Stimulated activated CD8-positive, alpha-beta memory T cell treated with anti-CD3 and anti-CD28 coated beads, Interleukin-7, amount 100 ng/mL, for 4 hours (primary cell): ENCODE measurements at regions not wholly inside any gene's neighbourhood (a gene's known extent, or its start where the extent isn't known, plus 50 kb on each side); places are given as distances from the start of the nearest gene placed in this dataset.

ENCODE experiments used
- DNase-seq, 2 donors: peaks; one replicate each; pipeline ENCODE4 v3.0.0-alpha.2; 2020; ENCODE audit warnings: low read depth in 2 of 2

DNA sequence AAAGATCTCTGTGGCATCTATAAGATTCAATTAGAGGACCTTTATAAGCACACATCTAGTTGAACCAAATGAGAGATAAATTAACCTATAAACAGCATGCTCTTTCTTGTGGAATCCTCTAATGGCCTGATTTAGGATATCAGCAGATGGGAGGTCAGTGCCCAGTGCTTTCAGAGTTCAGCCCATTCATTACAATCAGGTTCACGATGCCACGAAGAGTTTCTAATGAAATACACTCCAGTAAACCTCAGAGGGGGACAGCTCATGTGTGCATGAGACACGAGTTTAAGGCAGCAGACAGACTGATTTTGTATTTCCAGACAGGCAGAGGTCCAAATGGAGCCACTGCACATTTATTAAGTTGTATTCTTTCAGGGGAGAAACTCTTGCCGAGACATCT is 544.4 kb upstream of the PKN2 start:
- DNase-seq: no peak

DNA sequence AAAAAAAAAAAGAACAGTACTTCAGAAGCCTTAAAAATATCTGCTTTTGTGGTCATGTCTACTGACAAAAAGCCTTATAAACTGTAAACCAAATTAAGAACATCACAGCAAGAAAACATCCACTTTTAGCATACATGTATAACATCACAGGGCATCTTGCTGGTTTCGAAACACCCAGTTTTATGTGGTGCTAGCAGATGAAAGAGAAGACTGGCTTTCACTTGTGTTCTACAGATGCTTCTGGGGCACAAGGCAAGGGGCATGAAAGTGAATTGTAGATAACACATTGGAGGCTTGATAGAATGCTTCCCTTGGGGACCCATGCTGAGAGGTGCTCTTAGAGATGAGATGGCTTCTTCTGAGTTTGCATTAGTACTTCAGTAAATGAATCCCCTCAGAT is 543.7 kb upstream of the PKN2 start:
- no peak for DNase-seq

DNA sequence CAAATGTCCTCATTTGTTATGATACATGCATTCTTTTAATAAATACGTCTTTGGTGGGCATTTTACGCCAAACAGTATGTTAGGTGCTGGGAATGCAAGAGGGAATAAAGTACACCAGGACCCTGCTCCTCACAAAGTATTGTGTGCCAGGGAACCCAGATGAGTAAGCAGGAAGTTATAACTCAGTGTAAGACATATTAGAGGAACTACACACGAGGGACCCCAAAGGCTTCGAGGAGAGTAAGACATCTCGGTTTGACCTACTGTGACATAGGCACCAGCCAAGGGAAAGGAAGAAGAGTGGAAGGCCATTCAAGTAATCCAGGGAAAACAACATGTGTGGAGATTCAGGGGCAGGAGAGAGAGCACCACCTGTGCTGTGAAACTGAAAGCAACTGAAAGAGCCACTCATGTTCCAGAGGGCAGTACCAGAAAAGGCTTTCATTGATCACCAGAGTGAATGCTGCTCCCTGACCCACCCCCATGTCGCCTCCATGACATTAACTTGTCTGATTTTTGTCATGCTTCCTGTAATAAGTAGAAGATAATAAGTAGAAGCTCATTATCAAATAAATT is 542.5 kb upstream of the PKN2 start:
- DNase-seq: no peak

DNA sequence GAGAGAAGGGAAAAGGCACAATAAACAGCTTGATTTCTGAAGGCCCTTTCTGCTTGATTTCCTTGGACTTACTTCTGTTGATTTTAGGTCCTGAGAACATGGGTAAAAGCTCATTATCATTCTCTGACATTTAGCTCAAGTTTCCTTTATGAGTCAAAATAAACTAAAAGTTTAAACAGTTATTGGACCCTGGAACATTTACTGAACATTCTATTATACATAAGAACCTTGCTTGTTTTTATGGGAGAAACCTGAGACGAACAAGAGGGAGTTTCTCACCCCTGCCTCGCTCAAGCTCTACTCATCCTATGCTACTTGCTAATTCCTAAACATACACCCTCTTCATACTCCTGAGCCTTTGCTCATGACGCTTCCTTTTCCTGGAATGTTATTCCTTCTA is 538.3 kb upstream of the PKN2 start:
- DNase-seq: no peak

DNA sequence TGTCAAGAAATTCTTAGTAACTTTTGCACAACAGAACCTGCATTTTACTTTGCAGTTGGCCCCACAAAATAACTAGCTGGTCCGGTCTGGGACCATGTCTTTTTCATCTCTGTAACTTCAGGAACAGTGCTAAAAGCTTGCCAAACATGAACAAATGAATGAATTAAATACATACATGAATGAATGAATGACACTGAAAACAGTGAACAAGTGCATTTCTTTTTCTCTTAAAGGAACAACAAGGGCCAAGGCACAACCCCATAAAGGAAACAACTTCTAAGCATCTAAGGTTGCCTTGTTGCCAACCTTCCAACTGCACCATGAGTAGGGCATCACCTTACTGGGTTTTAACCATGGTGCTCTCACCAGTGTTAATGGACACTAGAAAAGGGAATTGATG is 534.4 kb upstream of the PKN2 start:
- DNase-seq: no peak

DNA sequence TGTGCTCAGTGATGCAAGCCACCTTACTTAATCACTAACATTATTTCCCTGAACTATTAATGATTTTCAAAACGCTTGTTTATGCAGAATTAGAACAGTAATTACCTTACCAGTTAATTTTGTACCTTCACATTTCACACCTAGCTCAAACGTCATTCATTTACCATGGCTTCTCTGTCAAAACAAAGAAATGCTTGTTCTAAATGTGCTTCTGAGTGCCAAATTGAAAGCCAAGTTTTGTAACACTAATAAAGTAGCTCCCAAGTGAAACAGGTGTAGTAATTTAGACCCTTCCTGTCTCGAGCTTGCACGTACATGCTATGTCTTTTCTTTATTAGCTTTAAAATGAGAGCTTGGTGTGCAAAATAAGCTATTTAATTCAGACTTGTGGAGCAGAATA is 533.7 kb upstream of the PKN2 start:
- no peak for DNase-seq

DNA sequence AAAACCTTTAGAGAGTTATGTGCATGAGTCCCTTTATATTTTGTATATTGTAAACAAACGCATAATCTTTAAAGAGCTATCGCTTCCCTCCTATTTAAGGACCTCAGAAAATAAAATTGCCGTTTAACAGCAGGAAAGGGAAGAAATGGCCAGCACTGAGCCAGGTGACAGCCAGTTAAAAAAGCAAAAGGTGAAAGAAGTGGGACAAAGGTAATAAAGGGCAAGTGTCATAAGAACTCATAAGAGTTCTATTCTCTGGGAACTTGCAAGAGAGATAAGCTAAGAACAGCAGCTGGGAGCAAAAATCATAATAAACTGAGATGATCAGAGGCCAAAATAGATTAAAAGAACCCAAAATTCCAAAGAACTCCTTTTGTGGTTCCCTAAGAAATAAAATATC is 520.9 kb upstream of the PKN2 start:
- DNase-seq: no peak

DNA sequence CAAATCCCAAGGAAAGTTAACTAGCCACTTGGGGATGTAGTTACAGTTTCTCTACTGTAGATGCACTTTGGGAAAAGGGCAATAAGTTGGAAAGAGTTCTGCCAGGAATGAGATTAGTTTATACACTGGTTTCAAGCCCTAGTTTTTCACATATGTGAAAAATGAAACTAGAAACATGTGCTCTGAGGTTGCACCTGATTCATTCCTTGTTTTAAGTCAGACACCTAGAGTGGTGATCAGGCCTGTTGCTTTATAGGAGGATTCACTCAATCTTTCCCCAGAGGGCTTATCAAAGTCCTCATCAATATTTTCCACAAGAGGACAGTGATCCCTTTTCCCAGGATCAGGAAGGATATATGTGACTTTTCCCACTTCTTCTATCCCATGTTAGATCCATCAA is 515.9 kb upstream of the PKN2 start:
- DNase-seq: no peak

DNA sequence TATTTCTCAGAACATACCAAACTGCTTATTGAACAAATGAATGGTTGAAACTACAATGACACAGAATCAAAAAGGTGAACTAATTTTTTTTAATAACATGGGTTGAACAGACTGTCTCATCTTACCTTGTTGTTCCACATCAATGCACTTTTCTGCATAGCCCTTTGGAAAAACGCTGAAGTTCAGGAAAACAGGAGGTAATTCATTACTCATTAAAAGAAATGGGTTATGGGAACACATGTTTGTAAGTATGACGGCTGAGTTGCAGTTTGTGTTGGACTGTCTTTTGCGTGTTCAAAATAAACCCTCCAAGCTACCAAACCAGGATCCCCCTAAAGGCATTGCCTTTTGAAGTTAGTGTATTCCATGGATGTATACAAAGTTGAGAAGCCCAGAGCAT is 514.9 kb upstream of the PKN2 start:
- DNase-seq: no peak

DNA sequence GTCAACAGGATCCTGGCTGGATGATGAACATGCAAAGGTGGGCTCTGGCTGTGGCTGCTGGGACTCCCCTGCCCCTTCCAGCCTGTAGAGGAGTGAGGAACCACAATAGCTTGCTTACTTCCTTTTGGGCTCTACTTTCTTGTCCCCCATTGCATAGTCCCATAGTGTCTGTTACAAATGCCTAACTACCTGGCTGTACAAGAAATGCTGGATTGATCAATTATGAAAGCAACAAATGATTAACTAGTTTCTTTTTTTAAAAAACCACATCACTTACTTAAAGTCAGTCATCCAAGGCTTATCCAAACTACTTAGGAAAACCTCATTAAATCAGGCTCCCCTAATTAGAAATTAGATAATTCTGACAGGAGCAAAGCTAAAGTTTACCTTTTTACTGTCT is 514.1 kb upstream of the PKN2 start:
- no peak for DNase-seq

DNA sequence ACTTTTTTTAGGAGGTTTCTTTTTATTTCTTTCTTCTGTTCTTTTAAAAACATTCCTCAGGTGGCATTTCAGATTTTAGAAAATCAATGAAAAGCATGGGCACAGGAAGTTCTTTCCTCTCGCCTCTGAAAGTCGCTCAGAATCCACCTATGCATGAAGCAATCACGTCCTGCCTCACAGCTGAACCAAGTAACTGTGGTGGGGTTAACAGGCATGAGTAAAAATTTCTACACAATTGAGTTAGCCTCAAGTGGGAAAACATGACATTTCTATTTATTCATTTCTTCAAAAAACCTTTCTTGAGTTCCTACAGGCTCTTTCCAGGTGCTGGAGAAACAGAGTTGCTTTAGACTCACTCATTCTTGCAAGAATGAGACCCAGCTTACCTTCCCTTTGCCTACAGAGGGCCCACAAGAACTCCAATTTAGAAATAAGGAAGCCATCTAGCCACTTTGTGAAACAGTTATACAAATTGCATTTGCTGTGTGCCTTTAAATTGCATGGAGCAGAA is 508.9 kb upstream of the PKN2 start:
- no peak for DNase-seq

DNA sequence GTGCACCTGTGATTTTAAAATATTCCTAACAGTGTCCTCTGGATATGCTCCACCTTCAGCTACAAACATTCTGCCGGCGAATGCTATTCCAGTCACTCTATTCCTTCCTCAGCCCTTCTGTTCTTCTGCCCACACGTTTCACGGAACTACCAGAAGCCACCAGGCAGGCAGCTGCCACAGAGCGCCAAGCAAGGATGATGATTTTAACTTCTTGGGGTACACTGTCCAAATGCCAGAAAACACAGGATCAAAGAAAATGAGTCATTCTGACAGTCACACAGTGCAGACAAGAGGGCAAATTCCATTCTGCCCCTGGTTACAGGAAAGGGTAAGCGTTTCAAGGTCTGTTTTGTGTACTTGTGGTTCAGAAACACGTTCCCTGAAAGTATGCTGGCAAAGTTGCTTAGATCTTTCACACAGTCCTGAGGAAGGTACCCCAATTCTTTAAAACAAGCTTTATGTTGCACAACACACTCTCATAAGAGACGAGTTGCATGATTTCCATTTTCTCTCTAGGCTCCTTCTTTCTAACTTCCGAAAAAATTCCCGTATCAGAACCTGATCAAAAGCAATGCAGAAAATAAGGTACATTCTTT is 508.3 kb upstream of the PKN2 start:
- no peak for DNase-seq

DNA sequence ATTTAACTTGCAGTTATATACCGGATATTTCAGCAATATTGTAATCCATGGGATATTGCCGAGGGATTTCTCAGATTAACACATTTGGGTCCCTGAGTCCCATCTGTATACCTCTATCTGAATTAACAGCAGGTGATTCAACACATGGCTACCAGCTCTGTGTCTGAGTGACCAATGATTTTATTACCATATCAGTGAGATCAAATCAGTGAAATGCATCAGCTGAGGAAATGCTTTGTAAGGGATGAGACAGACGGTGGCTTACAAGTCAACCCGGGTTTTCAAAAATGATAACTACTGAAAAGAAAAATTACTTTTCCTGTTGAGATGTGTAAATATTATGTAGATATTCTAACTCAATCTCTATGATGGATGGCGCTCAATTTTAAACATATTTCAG is 504.1 kb upstream of the PKN2 start:
- no peak for DNase-seq

DNA sequence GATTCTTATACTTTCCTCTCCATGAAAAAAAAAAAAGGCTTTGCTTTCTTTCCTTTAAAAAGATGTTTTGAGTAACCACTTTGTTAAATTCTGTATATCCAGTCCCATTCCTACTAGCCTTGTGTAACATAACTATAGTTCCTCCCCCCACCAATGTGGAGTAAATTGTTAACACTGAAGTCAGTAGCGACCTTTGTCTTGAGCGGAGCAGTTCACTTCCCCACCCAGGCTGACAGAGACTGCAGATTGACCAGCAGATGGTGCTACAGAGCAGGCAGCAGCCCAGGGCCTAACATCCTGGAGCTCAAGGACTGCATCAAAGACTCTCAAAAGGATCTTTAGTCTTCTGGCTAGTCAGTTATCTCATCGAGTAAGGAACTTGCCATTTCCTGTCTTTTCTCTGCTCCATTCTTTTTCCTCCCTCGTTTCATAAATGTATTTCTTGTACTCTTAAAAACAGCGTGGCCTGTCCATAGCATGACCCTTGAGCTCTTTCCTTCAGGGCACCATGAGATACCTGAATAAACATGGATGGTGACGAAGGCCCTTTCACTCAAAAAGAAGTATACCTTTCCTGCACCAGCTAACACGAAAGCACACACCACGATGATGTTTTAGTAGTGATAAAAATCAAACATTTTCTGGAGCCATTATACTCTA is 503.5 kb upstream of the PKN2 start:
- DNase-seq: peak; percentile 6 to 10

DNA sequence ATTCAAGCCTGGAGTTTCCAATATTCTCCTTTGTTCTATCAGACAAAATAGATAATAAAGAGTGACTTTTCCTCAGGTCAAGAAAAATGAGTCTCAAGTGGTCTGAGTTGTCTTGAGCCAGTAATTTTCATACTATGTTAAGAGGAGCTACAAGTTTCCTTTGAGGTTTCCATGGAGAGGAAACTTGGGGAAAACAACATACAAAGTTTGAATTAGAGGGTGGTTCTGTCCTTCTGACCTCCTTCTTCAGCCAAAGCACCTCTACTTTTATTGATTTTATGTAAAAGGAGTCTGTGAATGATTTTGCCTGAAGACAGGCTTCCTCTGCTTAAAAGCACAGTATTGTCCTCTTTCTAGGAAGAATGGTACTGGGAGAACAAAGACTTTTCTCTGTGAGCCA is 497.2 kb upstream of the PKN2 start:
- DNase-seq: no peak

DNA sequence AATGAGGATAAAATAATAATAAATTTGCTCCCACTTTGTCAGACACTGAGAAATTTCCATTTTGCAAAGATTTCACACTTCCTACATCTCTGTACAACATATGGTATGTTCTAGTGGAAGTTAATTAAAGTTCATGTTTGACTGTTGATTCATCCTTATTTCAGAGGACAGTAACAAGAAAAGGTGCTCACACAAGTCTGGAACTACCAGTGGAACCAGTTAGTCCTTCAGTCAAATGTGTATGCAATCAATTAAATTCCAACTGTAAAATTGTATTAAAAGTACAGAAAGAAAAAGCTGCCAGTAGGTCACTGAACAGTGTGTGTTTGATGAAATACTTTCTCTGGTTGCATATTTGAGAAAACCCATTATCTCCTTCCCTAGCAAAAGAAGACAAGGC is 496.0 kb upstream of the PKN2 start:
- no peak for DNase-seq

DNA sequence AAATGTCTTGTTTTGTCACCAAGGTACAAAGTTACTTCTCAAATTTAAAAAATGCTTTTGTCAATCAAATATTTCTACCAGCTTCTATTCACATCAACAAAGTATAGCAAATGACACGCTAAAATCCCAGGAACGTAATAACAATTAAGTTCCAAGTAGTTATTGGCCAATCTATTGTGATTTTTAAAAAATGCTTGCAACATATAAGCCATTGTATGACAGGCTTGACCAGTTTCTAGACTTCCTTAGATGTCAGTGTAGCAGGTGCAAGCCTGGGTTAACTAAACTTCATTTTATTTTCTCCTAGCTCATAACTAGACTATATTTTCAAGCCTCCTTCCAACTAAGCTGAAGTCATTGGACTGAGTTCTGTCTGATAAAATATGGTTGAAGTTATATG is 494.5 kb upstream of the PKN2 start:
- no peak for DNase-seq

DNA sequence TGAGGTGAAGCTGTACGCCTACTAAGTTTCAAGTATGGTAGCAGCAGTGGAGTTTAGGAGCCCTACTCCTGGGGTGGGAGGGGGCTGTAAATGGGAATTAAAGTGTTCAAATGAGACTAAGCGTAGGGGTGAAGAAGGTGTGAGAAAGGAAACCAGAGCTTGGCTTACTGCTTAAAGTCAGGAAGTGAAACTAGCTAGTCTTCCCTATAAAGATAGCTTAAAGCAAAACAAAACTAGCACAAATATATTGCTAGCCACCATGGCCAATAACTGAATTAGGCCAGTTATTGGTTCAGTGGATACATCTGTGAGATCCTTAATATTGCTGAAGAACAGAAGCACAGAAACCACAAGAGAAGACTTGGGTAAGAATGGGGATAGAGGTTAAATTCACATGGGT is 492.2 kb upstream of the PKN2 start:
- DNase-seq: no peak

DNA sequence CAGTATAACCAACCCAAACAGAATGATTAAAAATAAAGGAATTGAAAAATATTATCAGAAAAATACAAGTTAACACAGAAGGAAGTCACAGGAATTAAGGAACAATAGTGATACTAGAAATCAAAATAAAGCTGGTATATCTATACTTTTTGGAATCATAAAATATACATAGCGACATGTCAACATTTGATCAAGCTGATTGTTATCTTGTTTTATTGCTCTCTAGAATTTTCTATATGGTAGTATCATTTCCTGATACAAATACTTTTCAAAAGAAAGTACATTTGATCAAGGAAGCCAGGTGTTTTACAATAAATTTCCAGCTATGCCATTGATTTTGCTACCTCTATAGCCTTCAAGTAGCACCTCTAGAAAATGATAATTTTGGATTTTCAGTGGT is 489.5 kb upstream of the PKN2 start:
- DNase-seq: no peak

DNA sequence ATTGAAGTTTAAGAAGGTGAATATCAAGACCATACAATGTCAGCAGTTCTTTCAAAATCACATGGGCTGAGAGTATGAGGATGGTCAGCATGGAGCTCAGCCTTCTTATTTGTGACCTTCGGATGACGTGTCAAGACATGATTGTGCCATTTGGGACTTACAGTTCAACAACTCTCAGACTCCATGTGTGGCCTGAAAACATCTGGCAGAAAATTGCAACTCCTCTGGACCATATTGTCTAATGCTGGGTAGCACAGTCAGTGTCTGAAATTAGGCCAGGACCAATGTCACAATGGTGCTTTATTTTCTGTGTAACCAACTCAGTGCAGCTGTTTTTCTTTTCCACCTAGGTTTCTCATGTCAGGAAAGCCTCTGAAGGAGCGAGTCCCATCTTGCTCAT is 483.5 kb upstream of the PKN2 start:
- no peak for DNase-seq

DNA sequence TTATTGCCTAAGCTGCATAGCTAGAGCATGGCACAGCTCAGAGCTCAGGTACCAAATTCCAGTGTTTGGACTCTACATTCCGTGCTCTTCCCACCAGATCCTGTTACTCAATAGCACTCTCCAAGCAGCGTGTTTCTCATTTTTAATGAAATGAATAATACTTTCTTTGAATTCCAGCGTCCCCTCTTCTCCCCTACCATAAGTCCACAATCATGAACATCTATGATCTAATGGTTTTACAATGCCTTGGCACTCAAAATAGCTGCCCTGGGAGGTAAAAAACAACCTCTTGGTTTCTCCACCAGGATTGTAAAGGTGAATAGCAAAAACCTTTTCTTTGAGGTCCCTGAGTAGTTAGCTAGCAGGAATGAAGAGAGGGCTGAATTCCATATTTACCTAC is 480.0 kb upstream of the PKN2 start:
- no peak for DNase-seq

DNA sequence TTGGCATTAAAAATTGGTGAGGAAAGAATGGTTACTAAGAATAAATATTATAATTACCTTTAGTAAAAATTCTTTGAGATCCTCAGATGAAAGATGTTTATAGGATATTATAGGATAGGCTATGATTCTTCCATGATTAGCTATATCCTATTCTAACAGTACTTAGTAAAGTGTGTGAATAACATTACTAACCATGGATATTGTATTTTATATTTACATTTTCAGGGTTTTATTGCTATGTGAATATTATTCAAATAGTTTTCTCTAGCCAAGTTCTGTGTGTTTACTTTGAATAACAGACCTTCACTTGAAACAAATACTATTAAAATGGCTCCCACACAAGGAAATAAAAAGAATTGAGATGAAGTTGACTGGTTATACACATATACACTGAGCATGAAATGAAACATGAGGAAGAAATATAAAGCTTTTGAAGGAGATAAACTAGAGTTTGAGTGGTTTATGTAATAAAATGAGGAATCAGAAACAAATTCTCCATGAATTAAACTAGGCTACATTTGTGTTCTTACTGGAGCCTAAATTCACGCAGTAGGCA is 479.4 kb upstream of the PKN2 start:
- no peak for DNase-seq

DNA sequence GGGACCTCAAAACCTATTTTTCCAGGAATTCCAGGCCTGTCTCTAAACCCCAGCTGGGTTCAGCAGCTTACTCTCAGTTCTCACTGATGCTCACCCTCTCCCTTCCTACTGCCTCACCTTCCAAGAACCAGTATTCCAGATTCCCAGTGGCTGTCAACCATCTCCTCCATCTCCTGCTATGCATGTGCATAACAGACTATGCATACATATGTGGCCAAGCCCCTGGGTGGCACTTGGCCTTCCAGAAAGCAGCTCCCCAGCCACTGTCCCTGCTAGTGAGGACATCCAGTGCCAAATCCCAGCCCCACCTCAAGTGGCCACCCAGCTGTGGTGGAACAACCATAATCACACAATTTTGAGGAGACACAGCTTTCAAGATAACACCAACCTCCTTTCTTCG is 475.7 kb upstream of the PKN2 start:
- DNase-seq: no peak
